ENCODE measurements at regions not wholly inside any gene's neighbourhood (a gene's known extent, or its start where the extent isn't known, plus 50 kb on each side); places are given as distances from the start of the nearest gene placed in this dataset.

GRCh38 chr2:2847209-2847676 is 516.2 kb upstream of the MYT1L start:
- H3K4me1 ChIP-seq: no peaks in the 10 kb centered on the region
- no peak overlapping the region for H3K27ac ChIP-seq
- no peak for DNase-seq
- no peak overlapping the region for H3K4me3 ChIP-seq
- TF ChIP-seq CTCF (IDR thresholded peaks at IDR 0.05) (no peak), POLR2A (IDR thresholded peaks at IDR 0.05) (no peak)
- no peaks in the 10 kb centered on the region for H3K36me3 ChIP-seq
- H3K27me3 ChIP-seq: no peaks in the 10 kb centered on the region
- intact Hi-C loops (cut with DNase I; ENCODE audit: low total_unique reads): no loop called here
- H3K9me3 ChIP-seq: no peaks in the 10 kb centered on the region

- Histone ChIP-seq H3K9me3 (no peaks in the 10 kb centered on the region), H3K4me1 (no peaks in the 10 kb centered on the region), H3K27ac (no peak overlapping the region), H3K27me3 (no peaks in the 10 kb centered on the region), H3K36me3 (no peaks in the 10 kb centered on the region), H3K4me3 (no peak overlapping the region)
- TF ChIP-seq CTCF (IDR thresholded peaks at IDR 0.05): no peak
- no peak for TF ChIP-seq POLR2A (IDR thresholded peaks at IDR 0.05)
- intact Hi-C loops (cut with DNase I; ENCODE audit: low total_unique reads): no loop called here
- DNase-seq: peak in 1 of 2 donors; percentile 22
These were observed 515.5 kb upstream of the MYT1L start for GRCh38 chr2:2846332-2847208.

- H3K36me3 ChIP-seq: no peaks in the 10 kb centered on the region
- no peaks in the 10 kb centered on the region for H3K9me3 ChIP-seq
- TF ChIP-seq CTCF (IDR thresholded peaks at IDR 0.05): no peak
- TF ChIP-seq POLR2A (IDR thresholded peaks at IDR 0.05): no peak
- no peaks in the 10 kb centered on the region for H3K4me1 ChIP-seq
- intact Hi-C loops (cut with DNase I; ENCODE audit: low total_unique reads): no loop called here
- no peak overlapping the region for H3K27ac ChIP-seq
- no peaks in the 10 kb centered on the region for H3K27me3 ChIP-seq
- H3K4me3 ChIP-seq: no peak overlapping the region
- no peak for DNase-seq
These were observed 514.8 kb upstream of the MYT1L start for GRCh38 chr2:2845806-2846315.

GRCh38 chr2:2845267-2845666 is 514.2 kb upstream of the MYT1L start:
- Histone ChIP-seq H3K9me3 (no peaks in the 10 kb centered on the region), H3K4me1 (no peaks in the 10 kb centered on the region), H3K27me3 (no peaks in the 10 kb centered on the region), H3K4me3 (no peak overlapping the region), H3K27ac (no peak overlapping the region), H3K36me3 (no peaks in the 10 kb centered on the region)
- TF ChIP-seq POLR2A (IDR thresholded peaks at IDR 0.05) (no peak), CTCF (IDR thresholded peaks at IDR 0.05) (no peak)
- DNase-seq: no peak
- intact Hi-C loops (cut with DNase I; ENCODE audit: low total_unique reads): no loop called here

GRCh38 chr2:2843969-2844548 is 513.0 kb upstream of the MYT1L start:
- no peak overlapping the region for H3K4me3 ChIP-seq
- H3K4me1 ChIP-seq: no peaks in the 10 kb centered on the region
- intact Hi-C loops (cut with DNase I; ENCODE audit: low total_unique reads): no loop called here
- H3K9me3 ChIP-seq: no peaks in the 10 kb centered on the region
- no peak overlapping the region for H3K27ac ChIP-seq
- TF ChIP-seq CTCF (IDR thresholded peaks at IDR 0.05) (no peak), POLR2A (IDR thresholded peaks at IDR 0.05) (no peak)
- no peaks in the 10 kb centered on the region for H3K36me3 ChIP-seq
- DNase-seq: no peak
- no peaks in the 10 kb centered on the region for H3K27me3 ChIP-seq

Measured in uterus (tissue), 3 donors.